ENCODE measurements at regions not wholly inside any gene's neighbourhood (a gene's known extent, or its start where the extent isn't known, plus 50 kb on each side); places are given as distances from the start of the nearest gene placed in this dataset.

- 97% methylated on average over 2 of the region's 2 CpGs for WGBS
- Histone ChIP-seq H3K36me3 (ENCODE audit: control insufficient read depth in 2 of 2, insufficient read depth in 2 of 2, low read length in 1 of 2) (no peaks in the 10 kb centered on the region), H3K9me3 (ENCODE audit: control insufficient read depth in 2 of 2, insufficient read depth in 1 of 2, low read length in 1 of 2) (no peaks in the 10 kb centered on the region), H3K4me3 (ENCODE audit: low read length in 2 of 2) (no peak overlapping the region), H3K4me1 (ENCODE audit: control insufficient read depth in 2 of 2, insufficient read depth in 2 of 2, low read length in 2 of 2) (no peaks in the 10 kb centered on the region), H3K27me3 (ENCODE audit: control insufficient read depth in 2 of 2, insufficient read depth in 1 of 2, low read length in 1 of 2) (no peaks in the 10 kb centered on the region), H3K27ac (ENCODE audit: low read depth in 1 of 2, low read length in 1 of 2) (no peak overlapping the region)
- DNase-seq (ENCODE audit: low read depth in 6 of 9, low spot score in 9 of 9), result no peak
Measured at GRCh38 chr15:73001840-73002239, 50.4 kb upstream of the NEO1 start.

DNA sequence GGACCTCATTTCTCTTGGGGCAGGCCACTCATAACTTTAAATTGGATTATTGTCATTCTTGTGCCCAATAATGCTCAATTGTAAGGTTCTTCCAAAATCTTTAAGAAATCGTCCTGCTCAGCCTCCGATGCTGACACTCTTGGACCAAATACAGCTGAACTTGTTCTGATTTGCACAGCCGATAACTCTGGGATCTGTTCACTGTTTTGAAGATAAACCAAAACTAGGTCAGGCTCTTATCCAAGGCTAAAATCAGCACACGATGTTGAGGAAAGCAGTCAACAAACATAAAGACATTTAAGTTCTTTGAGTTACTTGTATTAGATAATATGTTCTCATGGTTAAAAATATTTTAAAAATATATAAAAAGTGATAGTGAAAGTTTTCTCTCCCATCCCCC, 52.0 kb upstream of the NEO1 start:
- H3K27ac ChIP-seq (ENCODE audit: low read depth in 1 of 2, low read length in 1 of 2), result no peak overlapping the region
- no peaks in the 10 kb centered on the region for H3K4me1 ChIP-seq (ENCODE audit: control insufficient read depth in 2 of 2, insufficient read depth in 2 of 2, low read length in 2 of 2)
- no peaks in the 10 kb centered on the region for H3K9me3 ChIP-seq (ENCODE audit: control insufficient read depth in 2 of 2, insufficient read depth in 1 of 2, low read length in 1 of 2)
- DNase-seq (ENCODE audit: low read depth in 6 of 9, low spot score in 9 of 9), result no peak
- no peak overlapping the region for H3K4me3 ChIP-seq (ENCODE audit: low read length in 2 of 2)
- H3K36me3 ChIP-seq (ENCODE audit: control insufficient read depth in 2 of 2, insufficient read depth in 2 of 2, low read length in 1 of 2), result no peaks in the 10 kb centered on the region
- H3K27me3 ChIP-seq (ENCODE audit: control insufficient read depth in 2 of 2, insufficient read depth in 1 of 2, low read length in 1 of 2), result no peaks in the 10 kb centered on the region
- WGBS, result 92% methylated on average over 4 of the region's 4 CpGs

GRCh38 chr15:72999586-72999985, 52.7 kb upstream of the NEO1 start:
- Histone ChIP-seq H3K9me3 (ENCODE audit: control insufficient read depth in 2 of 2, insufficient read depth in 1 of 2, low read length in 1 of 2) (no peaks in the 10 kb centered on the region), H3K4me3 (ENCODE audit: low read length in 2 of 2) (no peak overlapping the region), H3K27me3 (ENCODE audit: control insufficient read depth in 2 of 2, insufficient read depth in 1 of 2, low read length in 1 of 2) (no peaks in the 10 kb centered on the region), H3K36me3 (ENCODE audit: control insufficient read depth in 2 of 2, insufficient read depth in 2 of 2, low read length in 1 of 2) (no peaks in the 10 kb centered on the region), H3K4me1 (ENCODE audit: control insufficient read depth in 2 of 2, insufficient read depth in 2 of 2, low read length in 2 of 2) (no peaks in the 10 kb centered on the region), H3K27ac (ENCODE audit: low read depth in 1 of 2, low read length in 1 of 2) (no peak overlapping the region)
- WGBS, result 94% methylated on average over 3 of the region's 3 CpGs
- no peak for DNase-seq (ENCODE audit: low read depth in 6 of 9, low spot score in 9 of 9)

- Histone ChIP-seq H3K4me3 (ENCODE audit: low read length in 2 of 2) (no peak overlapping the region), H3K4me1 (ENCODE audit: control insufficient read depth in 2 of 2, insufficient read depth in 2 of 2, low read length in 2 of 2) (no peaks in the 10 kb centered on the region), H3K9me3 (ENCODE audit: control insufficient read depth in 2 of 2, insufficient read depth in 1 of 2, low read length in 1 of 2) (no peaks in the 10 kb centered on the region), H3K27ac (ENCODE audit: low read depth in 1 of 2, low read length in 1 of 2) (no peak overlapping the region), H3K27me3 (ENCODE audit: control insufficient read depth in 2 of 2, insufficient read depth in 1 of 2, low read length in 1 of 2) (no peaks in the 10 kb centered on the region), H3K36me3 (ENCODE audit: control insufficient read depth in 2 of 2, insufficient read depth in 2 of 2, low read length in 1 of 2) (no peaks in the 10 kb centered on the region)
- DNase-seq (ENCODE audit: low read depth in 6 of 9, low spot score in 9 of 9), result no peak
- WGBS, result 92% methylated on average over 18 of the region's 18 CpGs
Measured at GRCh38 chr15:72998681-72999466, 53.4 kb upstream of the NEO1 start.

- DNase-seq (ENCODE audit: low read depth in 6 of 9, low spot score in 9 of 9), result no peak
- no peaks in the 10 kb centered on the region for H3K9me3 ChIP-seq (ENCODE audit: control insufficient read depth in 2 of 2, insufficient read depth in 1 of 2, low read length in 1 of 2)
- H3K4me3 ChIP-seq (ENCODE audit: low read length in 2 of 2), result no peak overlapping the region
- no peaks in the 10 kb centered on the region for H3K27me3 ChIP-seq (ENCODE audit: control insufficient read depth in 2 of 2, insufficient read depth in 1 of 2, low read length in 1 of 2)
- H3K36me3 ChIP-seq (ENCODE audit: control insufficient read depth in 2 of 2, insufficient read depth in 2 of 2, low read length in 1 of 2), result no peaks in the 10 kb centered on the region
- H3K27ac ChIP-seq (ENCODE audit: low read depth in 1 of 2, low read length in 1 of 2), result no peak overlapping the region
- no peaks in the 10 kb centered on the region for H3K4me1 ChIP-seq (ENCODE audit: control insufficient read depth in 2 of 2, insufficient read depth in 2 of 2, low read length in 2 of 2)
- 81% methylated on average over 7 of the region's 7 CpGs for WGBS
Measured at GRCh38 chr15:72998226-72998625, 54.0 kb upstream of the NEO1 start.

DNA sequence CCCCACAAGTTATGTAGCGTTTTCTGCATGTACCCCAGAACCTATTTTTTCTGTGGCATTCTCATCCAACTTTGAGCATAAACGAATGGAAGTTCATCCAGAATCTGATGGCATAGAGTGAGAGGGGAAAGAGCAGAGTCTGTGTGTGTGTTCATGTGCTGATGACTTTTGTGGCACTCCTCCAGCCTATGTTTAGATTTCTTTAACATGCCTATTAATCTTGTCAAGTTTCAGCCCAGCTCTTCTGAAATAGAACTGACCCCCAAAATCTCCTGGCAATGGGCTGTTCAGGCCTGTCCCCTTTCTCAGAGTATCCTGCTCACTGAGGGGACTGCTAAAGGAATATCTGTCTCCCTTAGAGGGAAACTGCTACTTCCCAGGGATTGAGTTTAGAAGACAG, 56.4 kb upstream of the NEO1 start:
- WGBS, result 89% methylated on average over 2 of the region's 2 CpGs
- Histone ChIP-seq H3K27ac (ENCODE audit: low read depth in 1 of 2, low read length in 1 of 2) (no peak overlapping the region), H3K4me3 (ENCODE audit: low read length in 2 of 2) (no peak overlapping the region), H3K27me3 (ENCODE audit: control insufficient read depth in 2 of 2, insufficient read depth in 1 of 2, low read length in 1 of 2) (no peaks in the 10 kb centered on the region), H3K4me1 (ENCODE audit: control insufficient read depth in 2 of 2, insufficient read depth in 2 of 2, low read length in 2 of 2) (no peaks in the 10 kb centered on the region), H3K36me3 (ENCODE audit: control insufficient read depth in 2 of 2, insufficient read depth in 2 of 2, low read length in 1 of 2) (no peaks in the 10 kb centered on the region), H3K9me3 (ENCODE audit: control insufficient read depth in 2 of 2, insufficient read depth in 1 of 2, low read length in 1 of 2) (no peaks in the 10 kb centered on the region)
- no peak for DNase-seq (ENCODE audit: low read depth in 6 of 9, low spot score in 9 of 9)

- Histone ChIP-seq H3K27me3 (ENCODE audit: control insufficient read depth in 2 of 2, insufficient read depth in 1 of 2, low read length in 1 of 2) (no peaks in the 10 kb centered on the region), H3K4me1 (ENCODE audit: control insufficient read depth in 2 of 2, insufficient read depth in 2 of 2, low read length in 2 of 2) (no peaks in the 10 kb centered on the region), H3K36me3 (ENCODE audit: control insufficient read depth in 2 of 2, insufficient read depth in 2 of 2, low read length in 1 of 2) (no peaks in the 10 kb centered on the region), H3K27ac (ENCODE audit: low read depth in 1 of 2, low read length in 1 of 2) (no peak overlapping the region), H3K9me3 (ENCODE audit: control insufficient read depth in 2 of 2, insufficient read depth in 1 of 2, low read length in 1 of 2) (no peaks in the 10 kb centered on the region), H3K4me3 (ENCODE audit: low read length in 2 of 2) (no peak overlapping the region)
- WGBS, result 54% methylated on average over 9 of the region's 9 CpGs
- no peak for DNase-seq (ENCODE audit: low read depth in 6 of 9, low spot score in 9 of 9)
Measured at GRCh38 chr15:72994534-72995177, 57.6 kb upstream of the NEO1 start.

GRCh38 chr15:72992841-72993252, 59.4 kb upstream of the NEO1 start:
- Histone ChIP-seq H3K9me3 (ENCODE audit: control insufficient read depth in 2 of 2, insufficient read depth in 1 of 2, low read length in 1 of 2) (no peaks in the 10 kb centered on the region), H3K4me3 (ENCODE audit: low read length in 2 of 2) (no peak overlapping the region), H3K27me3 (ENCODE audit: control insufficient read depth in 2 of 2, insufficient read depth in 1 of 2, low read length in 1 of 2) (no peaks in the 10 kb centered on the region), H3K27ac (ENCODE audit: low read depth in 1 of 2, low read length in 1 of 2) (no peak overlapping the region), H3K4me1 (ENCODE audit: control insufficient read depth in 2 of 2, insufficient read depth in 2 of 2, low read length in 2 of 2) (no peaks in the 10 kb centered on the region), H3K36me3 (ENCODE audit: control insufficient read depth in 2 of 2, insufficient read depth in 2 of 2, low read length in 1 of 2) (no peaks in the 10 kb centered on the region)
- 89% methylated on average over 8 of the region's 8 CpGs for WGBS
- no peak for DNase-seq (ENCODE audit: low read depth in 6 of 9, low spot score in 9 of 9)

DNA sequence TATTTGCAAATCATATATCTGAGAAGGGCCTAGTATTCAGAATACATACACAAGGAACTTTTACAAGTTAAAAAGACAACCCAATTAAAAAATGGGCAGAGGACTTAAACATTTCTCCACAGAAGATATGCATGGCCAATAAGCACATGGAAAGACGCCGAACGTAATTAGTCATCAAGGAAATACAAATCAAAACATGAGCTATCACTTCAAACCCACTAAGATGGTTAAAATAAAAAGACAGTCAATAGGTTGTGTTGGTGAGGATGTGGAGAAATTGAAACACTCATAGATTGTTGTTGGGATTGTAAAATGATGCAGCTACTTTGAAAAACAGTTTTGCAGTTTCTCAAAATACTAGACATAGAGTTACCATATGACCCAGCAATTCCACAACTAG, 61.2 kb upstream of the NEO1 start:
- no peak overlapping the region for H3K4me3 ChIP-seq (ENCODE audit: low read length in 2 of 2)
- H3K27me3 ChIP-seq (ENCODE audit: control insufficient read depth in 2 of 2, insufficient read depth in 1 of 2, low read length in 1 of 2), result no peaks in the 10 kb centered on the region
- 95% methylated on average over 3 of the region's 3 CpGs for WGBS
- DNase-seq (ENCODE audit: low read depth in 6 of 9, low spot score in 9 of 9), result no peak
- H3K27ac ChIP-seq (ENCODE audit: low read depth in 1 of 2, low read length in 1 of 2), result no peak overlapping the region
- H3K4me1 ChIP-seq (ENCODE audit: control insufficient read depth in 2 of 2, insufficient read depth in 2 of 2, low read length in 2 of 2), result no peaks in the 10 kb centered on the region
- H3K36me3 ChIP-seq (ENCODE audit: control insufficient read depth in 2 of 2, insufficient read depth in 2 of 2, low read length in 1 of 2), result no peaks in the 10 kb centered on the region
- no peaks in the 10 kb centered on the region for H3K9me3 ChIP-seq (ENCODE audit: control insufficient read depth in 2 of 2, insufficient read depth in 1 of 2, low read length in 1 of 2)

All from thymus (tissue), 11 donors.